ENCODE measurements at regions not wholly inside any gene's neighbourhood (a gene's known extent, or its start where the extent isn't known, plus 50 kb on each side); places are given as distances from the start of the nearest gene placed in this dataset.
"Not testable (repeated sequence)": the region's sequence is repeated elsewhere in the genome, so short reads cannot be mapped to it uniquely, and the experiment has no call there.

GRCh38 chr12:116687888-116688287 lies 50.0 kb downstream of the SPRING1 start:
- CTCF ChIA-PET = interaction anchor here (1.1 to 2.4 kb wide), 3 partner anchors 11 to 21 kb away, joined by 3 to 7 read pairs (median 3); no protein-coding TSS in a partner anchor
- Mint-ChIP-seq H3K27ac (no peak overlapping the region), H3K9me3 (ENCODE audit: low read depth) (no peaks in the 10 kb centered on the region), H3K27me3 (peaks cover 16% of the 10 kb centered on the region), H3K36me3 (no peaks in the 10 kb centered on the region), H3K4me3 (no peak overlapping the region), H3K4me1 (peaks cover 4% of the 10 kb centered on the region)
- peak; percentile 42 for ATAC-seq
- peak; percentile 47 for DNase-seq

GRCh38 chr12:116684891-116685290 lies 53.0 kb downstream of the SPRING1 start:
- ATAC-seq (no peak), DNase-seq (no peak)
- CTCF ChIA-PET = no interaction called here
- Mint-ChIP-seq H3K27ac (no peak overlapping the region), H3K4me3 (no peak overlapping the region), H3K4me1 (no peaks in the 10 kb centered on the region), H3K36me3 (no peaks in the 10 kb centered on the region), H3K9me3 (ENCODE audit: low read depth) (no peaks in the 10 kb centered on the region), H3K27me3 (peaks cover 12% of the 10 kb centered on the region)

GRCh38 chr12:116677202-116677661 lies 60.6 kb downstream of the SPRING1 start:
- Mint-ChIP-seq H3K4me3 (no peak overlapping the region), H3K4me1 (peaks cover 44% of the 10 kb centered on the region), H3K9me3 (ENCODE audit: low read depth) (no peaks in the 10 kb centered on the region), H3K27ac (no peak overlapping the region), H3K27me3 (peaks cover 3% of the 10 kb centered on the region), H3K36me3 (no peaks in the 10 kb centered on the region)
- CTCF ChIA-PET = no interaction called here
- ATAC-seq (no peak), DNase-seq (no peak)

GRCh38 chr12:116675339-116676107 lies 62.3 kb downstream of the SPRING1 start:
- Mint-ChIP-seq H3K4me1 (peaks cover 49% of the 10 kb centered on the region), H3K27me3 (peaks cover 5% of the 10 kb centered on the region), H3K9me3 (ENCODE audit: low read depth) (no peaks in the 10 kb centered on the region), H3K4me3 (no peak overlapping the region), H3K27ac (no peak overlapping the region), H3K36me3 (no peaks in the 10 kb centered on the region)
- ATAC-seq = no peak
- DNase-seq = no peak
- CTCF ChIA-PET = interaction anchor here (1.2 to 2.6 kb wide), 2 partner anchors 16 to 33 kb away, joined by 4 to 14 read pairs; no protein-coding TSS in a partner anchor

- Mint-ChIP-seq H3K4me3 (no peak overlapping the region), H3K27ac (peak overlapping the region; percentile 74), H3K9me3 (ENCODE audit: low read depth) (no peaks in the 10 kb centered on the region), H3K27me3 (peaks cover 2% of the 10 kb centered on the region), H3K36me3 (no peaks in the 10 kb centered on the region), H3K4me1 (peaks cover 49% of the 10 kb centered on the region)
- CTCF ChIA-PET = interaction anchor here (0.6 to 2.6 kb wide), 2 partner anchors 34 to 1683 kb away, joined by 3 to 14 read pairs; no protein-coding TSS in a partner anchor
- ATAC-seq (no peak), DNase-seq (no peak)
These were observed 63.2 kb downstream of the SPRING1 start for GRCh38 chr12:116674643-116675183.

GRCh38 chr12:116673681-116674111 lies 64.2 kb downstream of the SPRING1 start:
- Mint-ChIP-seq H3K27me3 (peaks cover 2% of the 10 kb centered on the region), H3K4me3 (no peak overlapping the region), H3K9me3 (ENCODE audit: low read depth) (no peaks in the 10 kb centered on the region), H3K4me1 (peaks cover 49% of the 10 kb centered on the region), H3K27ac (peak overlapping the region; percentile 80), H3K36me3 (no peaks in the 10 kb centered on the region)
- CTCF ChIA-PET = interaction anchor here (0.5 to 2.6 kb wide), 11 partner anchors 12 to 1764 kb away, joined by 3 to 14 read pairs (median 3); partner anchors contain the start of gene MAP1LC3B2
- ATAC-seq (peak; percentile 27), DNase-seq (peak; percentile 50)

GRCh38 chr12:116672842-116673516 lies 64.9 kb downstream of the SPRING1 start:
- H3K9me3 Mint-ChIP-seq (ENCODE audit: low read depth) = no peaks in the 10 kb centered on the region
- H3K27ac Mint-ChIP-seq = peak overlapping the region; percentile 80
- ATAC-seq = peak; percentile 88

GRCh38 chr12:116672010-116672409 lies 65.9 kb downstream of the SPRING1 start:
- Mint-ChIP-seq H3K4me3 (no peak overlapping the region), H3K9me3 (ENCODE audit: low read depth) (no peaks in the 10 kb centered on the region), H3K4me1 (peaks cover 46% of the 10 kb centered on the region), H3K36me3 (no peaks in the 10 kb centered on the region), H3K27ac (peak overlapping the region; percentile 13), H3K27me3 (peaks cover 2% of the 10 kb centered on the region)
- CTCF ChIA-PET = no interaction called here
- no peak for DNase-seq
- no peak for ATAC-seq

More at GRCh38 chr12:116672842-116673516, 64.9 kb downstream of the SPRING1 start:
- peak; percentile 63 for DNase-seq
- H3K27me3 Mint-ChIP-seq = peaks cover 2% of the 10 kb centered on the region
- no peaks in the 10 kb centered on the region for H3K36me3 Mint-ChIP-seq
- CTCF ChIA-PET = interaction anchor here (0.5 to 2.6 kb wide), 9 partner anchors 15 to 1765 kb away, joined by 3 to 14 read pairs (median 3); partner anchors contain the start of gene MAP1LC3B2
- H3K4me1 Mint-ChIP-seq = peaks cover 49% of the 10 kb centered on the region
- peak overlapping the region; percentile 68 for H3K4me3 Mint-ChIP-seq

- no peak overlapping the region for H3K27ac Mint-ChIP-seq
- peaks cover 2% of the 10 kb centered on the region for H3K27me3 Mint-ChIP-seq
- CTCF ChIA-PET = no interaction called here
- ATAC-seq (no peak), DNase-seq (no peak)
- no peak overlapping the region for H3K4me3 Mint-ChIP-seq
- H3K36me3 Mint-ChIP-seq = no peaks in the 10 kb centered on the region
- no peaks in the 10 kb centered on the region for H3K9me3 Mint-ChIP-seq (ENCODE audit: low read depth)
- H3K4me1 Mint-ChIP-seq = peaks cover 37% of the 10 kb centered on the region
These were observed 67.0 kb downstream of the SPRING1 start for GRCh38 chr12:116670859-116671258.

GRCh38 chr12:116667752-116668151 lies 70.1 kb downstream of the SPRING1 start:
- no peaks in the 10 kb centered on the region for H3K36me3 Mint-ChIP-seq
- H3K27ac Mint-ChIP-seq = no peak overlapping the region
- no peak overlapping the region for H3K4me3 Mint-ChIP-seq
- H3K4me1 Mint-ChIP-seq = peaks cover 10% of the 10 kb centered on the region
- ATAC-seq (no peak), DNase-seq (no peak)
- no peaks in the 10 kb centered on the region for H3K9me3 Mint-ChIP-seq (ENCODE audit: low read depth)
- CTCF ChIA-PET = no interaction called here
- peaks cover 7% of the 10 kb centered on the region for H3K27me3 Mint-ChIP-seq

GRCh38 chr12:116666829-116667228 lies 71.0 kb downstream of the SPRING1 start:
- H3K4me3 Mint-ChIP-seq; H3K4me1 Mint-ChIP-seq; H3K27ac Mint-ChIP-seq; H3K9me3 Mint-ChIP-seq (ENCODE audit: low read depth); CTCF ChIA-PET; H3K36me3 Mint-ChIP-seq; H3K27me3 Mint-ChIP-seq; DNase-seq; ATAC-seq: not testable (repeated sequence)

- H3K9me3 Mint-ChIP-seq (ENCODE audit: low read depth) = no peaks in the 10 kb centered on the region
- CTCF ChIA-PET = no interaction called here
- no peaks in the 10 kb centered on the region for H3K4me1 Mint-ChIP-seq
- ATAC-seq (no peak), DNase-seq (no peak)
- no peak overlapping the region for H3K27ac Mint-ChIP-seq
- H3K27me3 Mint-ChIP-seq = peaks cover 6% of the 10 kb centered on the region
- no peak overlapping the region for H3K4me3 Mint-ChIP-seq
- no peaks in the 10 kb centered on the region for H3K36me3 Mint-ChIP-seq
These were observed 71.6 kb downstream of the SPRING1 start for GRCh38 chr12:116666305-116666673.

- no peaks in the 10 kb centered on the region for H3K9me3 Mint-ChIP-seq (ENCODE audit: low read depth)
- H3K27ac Mint-ChIP-seq = no peak overlapping the region
- H3K27me3 Mint-ChIP-seq = peaks cover 9% of the 10 kb centered on the region
- ATAC-seq = no peak
- CTCF ChIA-PET = no interaction called here
- DNase-seq = no peak
- no peak overlapping the region for H3K4me3 Mint-ChIP-seq
- H3K4me1 Mint-ChIP-seq = no peaks in the 10 kb centered on the region
- no peaks in the 10 kb centered on the region for H3K36me3 Mint-ChIP-seq
These were observed 72.1 kb downstream of the SPRING1 start for GRCh38 chr12:116665666-116666304.

Measured in activated CD8-positive, alpha-beta memory T cell treated with anti-CD3 and anti-CD28 coated beads, Interleukin-2, amount 10 ng/mL, durations not matched to agents 7 days and 5 days (primary cell).